ENCODE measurements at regions not wholly inside any gene's neighbourhood (a gene's known extent, or its start where the extent isn't known, plus 50 kb on each side); places are given as distances from the start of the nearest gene placed in this dataset.

DNA sequence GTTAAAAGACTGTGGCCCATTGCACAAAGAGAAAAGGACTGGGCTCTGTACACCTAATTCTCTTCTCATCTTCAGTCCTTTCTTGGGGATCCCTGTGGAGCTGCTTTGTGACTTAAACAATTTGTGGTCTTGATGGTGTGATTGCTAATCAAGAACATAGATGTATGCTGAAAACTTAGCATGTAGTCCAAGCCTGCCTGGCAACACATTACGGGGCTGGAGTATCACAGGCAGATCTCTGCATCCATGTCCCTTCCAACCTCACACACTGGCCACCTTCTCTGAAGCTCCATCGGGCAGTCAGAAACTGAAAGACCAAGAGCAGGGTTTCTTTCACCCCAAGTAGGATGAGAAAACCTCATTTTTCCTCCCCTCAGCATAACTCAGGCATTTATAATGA is 69.6 kb upstream of the ARGLU1 start:
- H3K4me3 ChIP-seq (ENCODE audit: low read depth, low read length) = no peak overlapping the region
- no peak for DNase-seq (ENCODE audit: low read depth)
- TF ChIP-seq, protein P1, sequence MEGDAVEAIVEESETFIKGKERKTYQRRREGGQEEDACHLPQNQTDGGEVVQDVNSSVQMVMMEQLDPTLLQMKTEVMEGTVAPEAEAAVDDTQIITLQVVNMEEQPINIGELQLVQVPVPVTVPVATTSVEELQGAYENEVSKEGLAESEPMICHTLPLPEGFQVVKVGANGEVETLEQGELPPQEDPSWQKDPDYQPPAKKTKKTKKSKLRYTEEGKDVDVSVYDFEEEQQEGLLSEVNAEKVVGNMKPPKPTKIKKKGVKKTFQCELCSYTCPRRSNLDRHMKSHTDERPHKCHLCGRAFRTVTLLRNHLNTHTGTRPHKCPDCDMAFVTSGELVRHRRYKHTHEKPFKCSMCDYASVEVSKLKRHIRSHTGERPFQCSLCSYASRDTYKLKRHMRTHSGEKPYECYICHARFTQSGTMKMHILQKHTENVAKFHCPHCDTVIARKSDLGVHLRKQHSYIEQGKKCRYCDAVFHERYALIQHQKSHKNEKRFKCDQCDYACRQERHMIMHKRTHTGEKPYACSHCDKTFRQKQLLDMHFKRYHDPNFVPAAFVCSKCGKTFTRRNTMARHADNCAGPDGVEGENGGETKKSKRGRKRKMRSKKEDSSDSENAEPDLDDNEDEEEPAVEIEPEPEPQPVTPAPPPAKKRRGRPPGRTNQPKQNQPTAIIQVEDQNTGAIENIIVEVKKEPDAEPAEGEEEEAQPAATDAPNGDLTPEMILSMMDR (conservative IDR thresholded peaks at IDR 0.05; ENCODE audit: low read depth, low read length) = no peak

DNA sequence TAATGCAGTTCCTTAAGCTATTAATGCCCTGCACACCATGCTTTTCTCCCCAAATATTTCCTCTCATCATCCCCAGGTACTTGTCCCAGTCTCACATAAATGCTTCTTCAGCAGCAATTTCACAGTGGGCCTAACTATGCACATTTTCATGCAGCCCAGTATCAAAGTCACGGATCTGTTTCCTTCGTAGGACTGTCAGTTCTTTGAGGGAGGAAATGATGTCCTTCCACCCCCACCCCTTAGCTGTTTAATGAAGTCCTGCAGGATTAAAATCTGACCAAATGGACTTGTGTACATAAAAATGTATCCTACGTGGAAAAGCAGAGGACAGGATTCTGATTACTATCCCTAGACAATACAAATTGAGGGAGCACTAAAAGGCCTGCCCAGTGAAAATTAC is 68.6 kb upstream of the ARGLU1 start:
- TF ChIP-seq, protein P1 (conservative IDR thresholded peaks at IDR 0.05; ENCODE audit: low read depth, low read length) = no peak
- H3K4me3 ChIP-seq (ENCODE audit: low read depth, low read length) = no peak overlapping the region
- DNase-seq (ENCODE audit: low read depth) = no peak

DNA sequence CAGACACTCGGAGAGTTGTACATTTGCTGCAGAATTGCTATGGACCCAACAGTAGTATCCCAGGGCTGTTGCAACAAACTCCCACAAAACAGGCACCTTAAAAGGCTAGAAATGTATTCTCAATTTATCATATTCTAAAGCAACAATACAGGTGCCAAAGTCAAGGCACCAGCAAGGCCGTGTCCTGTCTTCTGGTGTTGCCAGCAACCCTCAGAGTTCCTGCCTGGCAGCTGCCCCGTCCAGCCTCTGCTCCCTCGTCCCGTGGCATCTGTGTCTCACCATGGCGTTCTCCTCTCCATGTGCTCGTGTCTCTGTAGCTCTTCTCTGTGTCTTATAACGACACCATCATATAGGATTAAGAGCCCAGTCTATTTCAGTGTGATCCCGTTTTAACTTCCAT is 67.7 kb upstream of the ARGLU1 start:
- TF ChIP-seq, protein P1 (conservative IDR thresholded peaks at IDR 0.05; ENCODE audit: low read depth, low read length) = no peak
- H3K4me3 ChIP-seq (ENCODE audit: low read depth, low read length) = no peak overlapping the region
- DNase-seq (ENCODE audit: low read depth) = no peak

DNA sequence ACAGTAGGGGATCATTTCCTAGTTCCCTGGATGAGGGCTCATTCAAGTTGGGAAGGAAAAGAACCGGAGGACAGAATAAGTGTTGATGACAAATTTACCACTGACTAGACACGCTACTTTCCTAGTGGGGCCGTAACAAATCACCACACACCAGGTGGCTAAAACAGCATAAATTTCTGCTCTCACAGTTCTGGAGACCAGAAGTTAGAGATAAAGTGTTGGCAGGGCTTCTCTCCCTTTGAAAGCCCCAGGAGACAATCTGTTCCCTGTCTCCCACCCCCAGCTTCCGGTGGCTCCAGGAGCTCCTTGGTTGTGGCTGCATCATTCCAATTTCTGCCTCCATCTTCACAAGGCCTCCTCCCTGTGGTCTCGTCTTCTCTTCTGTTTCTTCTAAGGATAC is 65.4 kb upstream of the ARGLU1 start:
- TF ChIP-seq, protein P1 (conservative IDR thresholded peaks at IDR 0.05; ENCODE audit: low read depth, low read length) = no peak
- no peak for DNase-seq (ENCODE audit: low read depth)
- no peak overlapping the region for H3K4me3 ChIP-seq (ENCODE audit: low read depth, low read length)

DNA sequence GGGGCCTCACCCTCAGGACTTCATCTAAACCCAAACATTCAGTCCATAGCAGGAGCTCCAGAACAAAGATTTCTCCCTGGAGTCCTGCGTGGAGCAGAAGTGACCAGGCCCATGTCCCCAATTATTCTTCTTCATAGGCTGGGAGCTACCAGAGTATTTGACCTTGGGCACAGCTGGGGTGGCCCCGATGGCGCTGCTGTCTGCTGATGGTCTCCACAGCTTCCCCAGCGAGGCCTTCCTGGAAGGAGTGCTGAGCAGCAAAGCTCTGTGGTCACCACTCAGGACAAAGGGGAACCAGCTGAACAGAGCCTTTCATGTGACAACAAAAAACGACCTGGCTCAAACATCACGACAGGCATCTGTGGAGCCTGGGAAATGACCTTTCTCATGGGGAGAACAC is 62.7 kb upstream of the ARGLU1 start:
- H3K4me3 ChIP-seq (ENCODE audit: low read depth, low read length) = no peak overlapping the region
- TF ChIP-seq, protein P1 (conservative IDR thresholded peaks at IDR 0.05; ENCODE audit: low read depth, low read length) = no peak
- no peak for DNase-seq (ENCODE audit: low read depth)

DNA sequence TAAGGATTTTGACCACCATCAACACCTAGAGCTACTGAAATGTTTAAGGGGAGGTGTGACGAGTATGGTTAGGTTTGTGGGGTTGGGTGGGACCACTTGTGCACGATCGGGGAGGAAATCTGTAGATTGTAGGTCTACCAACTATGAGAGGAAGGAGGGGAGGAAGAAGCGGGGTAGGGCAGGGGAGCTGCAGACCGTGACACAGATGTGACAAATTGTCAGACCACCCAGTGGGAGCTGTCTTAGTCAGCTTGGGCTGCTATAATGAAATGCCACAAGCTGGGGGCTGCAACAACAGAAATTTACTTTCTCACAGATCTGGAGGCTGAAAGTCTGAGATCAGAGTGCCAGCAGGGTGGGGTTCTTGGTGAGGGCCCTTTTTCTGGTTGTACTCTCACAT is 62.2 kb upstream of the ARGLU1 start:
- TF ChIP-seq, protein P1 (conservative IDR thresholded peaks at IDR 0.05; ENCODE audit: low read depth, low read length) = no peak
- DNase-seq (ENCODE audit: low read depth) = no peak
- H3K4me3 ChIP-seq (ENCODE audit: low read depth, low read length) = no peak overlapping the region

DNA sequence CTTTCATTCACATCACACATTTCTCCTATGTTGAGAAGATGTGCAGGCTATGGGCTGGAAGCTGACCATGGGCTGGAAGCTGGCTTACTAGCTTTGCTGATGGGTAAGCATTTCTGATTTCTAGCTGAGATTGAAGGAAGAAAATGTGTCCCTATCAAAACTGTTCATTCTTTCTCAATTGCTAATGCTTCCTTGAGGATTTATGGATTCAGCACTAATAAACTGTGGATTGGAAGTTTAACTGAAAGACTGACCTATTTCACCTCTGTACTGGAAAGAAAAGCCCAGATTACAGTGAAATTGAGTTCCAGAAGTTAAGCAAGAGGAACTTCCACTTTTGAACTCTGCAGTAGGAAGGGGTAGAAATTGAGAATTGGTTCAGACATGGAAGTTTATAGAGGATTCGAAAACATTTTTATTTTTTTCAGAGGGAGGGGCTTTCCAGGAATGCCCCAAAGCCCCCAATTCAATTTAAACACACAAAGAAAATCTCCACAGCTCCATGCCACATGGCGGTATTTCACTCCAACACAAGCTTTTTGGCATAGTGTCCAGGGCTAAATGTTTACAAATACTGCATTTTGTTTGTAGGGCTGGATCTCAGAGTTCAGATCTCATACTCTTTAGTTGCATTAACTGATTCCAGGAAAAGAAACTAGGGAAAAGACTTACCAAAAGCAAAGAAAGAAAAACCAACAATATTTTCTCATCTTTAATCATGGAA is 61.2 kb upstream of the ARGLU1 start:
- H3K4me3 ChIP-seq (ENCODE audit: low read depth, low read length) = no peak overlapping the region
- DNase-seq (ENCODE audit: low read depth) = no peak
- TF ChIP-seq, protein P1 (conservative IDR thresholded peaks at IDR 0.05; ENCODE audit: low read depth, low read length) = no peak
